ENCODE measurements at regions not wholly inside any gene's neighbourhood (a gene's known extent, or its start where the extent isn't known, plus 50 kb on each side); places are given as distances from the start of the nearest gene placed in this dataset.
A peak's percentile ranks its signal among the peaks of the same experiment; 100 is the strongest.

DNA sequence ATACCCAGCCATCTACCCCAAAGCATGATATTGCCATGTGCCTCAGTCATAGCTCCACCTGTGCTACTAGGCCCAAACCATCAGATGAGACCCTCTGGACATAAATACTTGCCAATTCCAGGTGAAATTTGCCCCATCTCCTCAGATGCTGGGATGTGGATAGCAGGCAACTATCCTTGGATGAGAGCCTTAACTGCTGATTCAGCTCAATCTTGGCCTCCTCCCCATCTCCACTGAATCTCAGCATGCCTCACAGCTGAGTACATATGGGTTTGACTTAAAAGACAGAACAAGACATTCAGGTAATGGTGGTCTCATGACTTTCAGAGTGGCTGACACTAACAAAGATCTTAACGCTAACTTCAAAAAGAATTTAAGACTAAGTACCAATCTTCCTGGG, 50.8 kb upstream of the KLHL13 start:
- DNase-seq (ENCODE audit: low read depth) = no peak

GRCh38 chrX:118171356-118171755, 54.7 kb upstream of the KLHL13 start:
- DNase-seq (ENCODE audit: low read depth) = no peak

DNA sequence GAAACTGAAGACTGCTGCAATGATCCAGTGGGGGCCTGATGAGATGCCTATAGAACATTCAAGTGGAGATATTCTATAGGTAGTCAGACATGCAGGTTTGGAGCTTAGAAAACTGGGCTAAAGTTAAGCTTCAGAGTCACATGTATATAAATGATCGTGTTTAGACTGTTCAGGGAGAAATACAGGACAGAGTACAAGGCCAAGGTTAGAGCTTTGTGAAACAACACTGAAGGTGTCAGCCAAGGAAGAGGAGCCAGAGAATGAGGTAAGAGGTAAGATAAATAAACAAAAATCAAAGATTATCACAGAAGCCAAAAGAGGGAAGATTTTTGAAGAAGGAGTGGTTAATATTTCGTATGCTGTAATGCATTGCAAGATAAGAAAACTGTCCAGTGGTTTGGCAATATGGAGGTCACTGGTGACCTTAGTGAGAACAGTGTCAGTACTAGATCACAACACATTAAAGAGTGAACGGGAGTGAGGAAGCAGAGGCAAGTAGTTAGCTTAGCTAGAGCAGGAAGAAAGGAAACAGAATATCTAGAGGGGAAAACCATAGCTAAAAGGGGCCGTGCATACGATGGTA, 58.0 kb upstream of the KLHL13 start:
- no peak for DNase-seq (ENCODE audit: low read depth)

DNA sequence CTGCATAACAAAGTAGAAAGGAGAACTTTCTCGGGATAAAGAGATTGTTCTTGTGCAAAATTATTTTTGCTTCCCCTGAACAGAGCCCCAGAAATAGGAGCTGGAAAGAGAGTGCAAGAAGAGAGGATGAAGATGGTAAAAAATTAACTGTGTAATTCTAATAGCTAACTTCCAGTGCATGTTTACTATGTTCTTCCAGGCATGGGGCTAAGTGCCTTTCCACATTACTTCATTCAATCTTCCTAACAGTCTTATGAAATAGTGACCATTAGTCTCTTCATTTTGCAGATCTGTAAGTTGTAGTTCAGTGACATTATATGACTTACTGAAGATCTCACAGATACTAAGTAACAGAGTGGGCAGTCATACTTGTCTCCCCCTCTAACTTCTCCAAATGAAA, 61.1 kb upstream of the KLHL13 start:
- DNase-seq (ENCODE audit: low read depth) = no peak

DNA sequence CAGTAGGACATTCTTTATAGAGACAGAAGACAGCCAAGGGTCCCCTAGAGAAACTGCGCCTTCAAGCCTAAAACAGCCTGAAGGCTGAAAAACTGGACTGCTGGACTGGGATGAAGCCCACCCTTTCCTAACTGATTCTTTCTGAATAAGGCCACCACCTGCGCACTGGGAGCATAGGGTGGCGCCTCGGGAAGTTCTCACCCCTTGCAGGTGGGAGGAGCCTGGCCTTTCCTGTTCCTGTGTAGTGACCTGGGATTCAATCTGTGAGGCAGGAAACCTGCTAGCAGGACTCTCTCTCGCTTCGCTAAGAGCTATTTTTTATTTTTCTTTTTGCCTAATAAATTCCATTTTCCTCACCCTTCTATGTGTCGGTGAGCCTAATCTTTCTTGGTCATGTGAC, 61.8 kb upstream of the KLHL13 start:
- DNase-seq (ENCODE audit: low read depth) = no peak

- no peak for DNase-seq (ENCODE audit: low read depth)
Measured at GRCh38 chrX:118179161-118179560, 62.6 kb upstream of the KLHL13 start.

DNA sequence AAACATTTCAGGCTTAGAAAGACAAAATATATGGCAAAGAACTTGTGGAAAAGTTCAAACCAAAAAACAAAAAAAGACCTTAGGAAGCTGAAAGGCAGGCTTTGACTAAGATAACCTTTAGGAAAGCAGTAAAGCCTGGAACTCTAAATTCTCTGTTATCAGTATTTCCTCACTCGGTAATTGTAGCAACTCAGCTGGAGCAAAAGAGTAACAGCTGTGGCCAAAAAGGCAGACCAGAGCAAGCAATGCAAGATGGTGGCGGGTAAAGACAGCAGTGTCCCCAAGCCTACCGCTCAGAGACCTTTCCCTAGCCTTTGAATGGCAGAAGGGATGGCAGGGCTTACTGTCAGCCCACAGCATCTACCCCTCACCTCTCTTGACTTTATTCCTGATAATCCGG, 63.1 kb upstream of the KLHL13 start:
- DNase-seq (ENCODE audit: low read depth) = no peak

DNA sequence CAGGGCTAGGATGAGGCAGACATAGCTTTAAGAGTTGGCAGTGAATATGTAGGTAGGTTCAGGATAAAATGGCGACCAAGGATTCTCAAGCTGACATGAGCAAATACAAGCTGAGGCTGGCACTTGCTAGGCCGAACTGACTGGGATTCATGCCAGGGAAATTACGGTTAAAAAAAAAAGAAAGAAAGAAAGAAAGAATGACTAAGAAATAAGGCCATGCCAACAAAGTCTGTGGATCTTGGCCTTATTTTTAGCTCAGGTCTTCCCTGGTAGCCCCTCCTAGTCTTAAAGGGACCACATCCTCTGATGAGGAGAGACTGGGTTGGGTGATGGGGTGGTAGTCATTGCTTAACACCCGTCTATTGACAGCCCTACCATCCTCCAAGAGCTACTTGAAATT, 64.4 kb upstream of the KLHL13 start:
- DNase-seq (ENCODE audit: low read depth) = peak; percentile 54

- DNase-seq (ENCODE audit: low read depth) = no peak
Measured at GRCh38 chrX:118182025-118182424, 65.4 kb upstream of the KLHL13 start.

DNA sequence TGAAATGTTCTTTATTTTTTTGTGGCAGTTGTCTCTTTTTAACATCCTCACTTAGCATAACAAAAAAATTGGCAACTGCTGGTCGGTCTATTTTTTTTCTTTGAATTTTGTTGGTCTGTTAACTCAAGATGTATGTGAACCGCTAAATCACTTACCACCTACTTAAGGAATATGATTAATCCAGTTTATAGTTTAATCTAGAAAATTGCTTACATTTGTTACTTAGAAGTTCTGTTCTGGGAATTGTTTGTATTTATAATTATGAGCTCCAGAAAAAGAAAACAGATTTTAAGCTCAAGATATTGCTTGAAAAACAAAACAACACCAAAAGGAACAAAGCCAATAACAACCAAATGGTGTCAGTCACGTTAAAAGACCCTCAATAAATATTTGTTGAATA, 66.1 kb upstream of the KLHL13 start:
- no peak for DNase-seq (ENCODE audit: low read depth)

DNA sequence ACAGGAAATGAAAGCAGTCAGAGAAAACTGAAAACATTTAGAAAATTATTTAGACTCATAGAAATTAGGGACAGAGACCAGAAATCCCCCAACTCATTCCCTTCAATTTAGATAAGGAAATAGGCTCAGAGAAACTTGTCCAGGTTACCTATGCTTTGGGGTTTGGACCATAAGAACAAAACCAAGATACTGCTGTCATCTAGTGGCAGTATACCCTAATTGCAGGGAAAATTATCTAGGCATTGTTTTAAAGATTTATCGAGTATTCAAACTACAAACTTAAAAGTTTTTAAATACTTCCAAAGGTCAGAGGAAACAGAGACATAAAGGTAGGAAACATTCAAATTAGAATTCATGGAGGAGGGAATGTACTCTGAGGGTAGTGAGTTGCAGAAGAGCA, 67.0 kb upstream of the KLHL13 start:
- DNase-seq (ENCODE audit: low read depth) = no peak

DNA sequence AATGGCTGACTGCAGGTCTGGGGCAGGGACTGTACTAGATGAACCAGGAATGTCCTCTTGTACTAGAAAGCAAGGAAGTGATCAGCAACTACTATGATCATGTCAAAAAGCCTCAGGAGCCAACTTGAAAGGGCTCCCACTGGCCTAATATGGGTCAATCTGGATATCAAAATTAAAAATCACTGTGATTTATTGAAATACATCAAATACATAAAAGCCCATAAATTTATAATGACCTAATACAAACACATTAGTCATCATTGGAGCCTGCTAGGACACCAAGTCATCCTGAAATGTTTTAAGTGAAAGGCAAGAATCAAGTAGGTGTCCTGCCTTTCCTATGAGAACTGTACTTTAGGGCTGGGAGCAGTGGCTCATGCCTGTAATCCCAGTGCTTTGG, 70.5 kb upstream of the KLHL13 start:
- no peak for DNase-seq (ENCODE audit: low read depth)

DNA sequence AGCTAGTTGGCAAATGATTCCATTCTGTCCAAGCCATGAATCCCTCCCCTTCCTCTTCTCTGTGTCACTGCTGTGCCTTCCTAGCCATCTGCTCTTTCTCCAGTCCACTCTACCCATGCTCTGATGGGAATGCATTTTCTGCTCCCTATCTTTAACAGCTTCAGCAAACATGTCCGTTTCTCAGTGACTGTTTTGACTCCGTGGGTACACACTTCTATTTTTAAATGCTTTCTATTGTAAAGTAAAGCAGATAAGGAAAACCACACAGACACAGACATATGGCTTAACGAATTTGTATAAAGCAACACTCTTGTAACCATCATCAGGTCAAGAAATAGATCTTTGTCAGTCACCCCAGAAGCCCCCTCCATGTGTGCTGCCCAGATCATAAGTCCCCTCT, 72.4 kb upstream of the KLHL13 start:
- DNase-seq (ENCODE audit: low read depth) = no peak

GRCh38 chrX:118189628-118190027, 73.0 kb upstream of the KLHL13 start:
- DNase-seq (ENCODE audit: low read depth) = no peak

DNA sequence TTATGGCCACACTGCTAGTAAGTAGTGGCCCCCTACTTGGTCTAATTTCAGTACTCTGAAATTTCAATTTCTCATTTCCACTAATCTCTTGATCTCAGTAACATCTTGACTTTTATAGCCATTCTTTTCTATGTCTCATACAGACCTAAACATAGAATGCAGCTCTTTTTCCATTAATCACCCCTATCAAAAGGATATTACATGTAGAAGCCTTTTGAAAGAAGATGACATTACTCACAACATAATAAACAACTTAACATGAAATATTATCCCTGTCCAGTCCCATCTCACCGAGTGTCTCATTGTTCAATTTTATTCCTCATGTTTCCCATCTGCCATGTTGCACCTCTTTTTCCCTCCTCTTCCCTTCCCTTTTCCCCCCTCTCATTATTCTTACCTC, 81.1 kb upstream of the KLHL13 start:
- no peak for DNase-seq (ENCODE audit: low read depth)

DNA sequence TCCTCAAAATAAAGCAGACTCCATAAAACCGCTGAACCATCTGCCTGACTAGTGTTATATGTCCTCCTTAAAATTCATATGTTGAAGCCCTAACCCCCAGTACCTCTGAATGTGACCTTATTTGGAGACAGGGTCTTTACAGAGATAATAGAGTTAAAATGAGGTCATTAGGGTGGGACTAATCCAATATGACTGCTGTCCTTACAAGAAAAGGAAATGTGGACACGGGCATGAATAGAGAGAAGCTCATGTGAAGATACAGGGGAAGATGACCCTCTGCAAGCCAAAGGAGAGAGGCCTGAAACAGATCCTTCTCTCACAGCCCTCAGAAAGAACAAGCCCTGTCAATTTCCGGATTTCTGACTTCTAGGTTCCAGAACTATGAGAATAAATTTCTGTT, 82.0 kb upstream of the KLHL13 start:
- no peak for DNase-seq (ENCODE audit: low read depth)

GRCh38 chrX:118199997-118200396, 83.4 kb upstream of the KLHL13 start:
- no peak for DNase-seq (ENCODE audit: low read depth)

DNA sequence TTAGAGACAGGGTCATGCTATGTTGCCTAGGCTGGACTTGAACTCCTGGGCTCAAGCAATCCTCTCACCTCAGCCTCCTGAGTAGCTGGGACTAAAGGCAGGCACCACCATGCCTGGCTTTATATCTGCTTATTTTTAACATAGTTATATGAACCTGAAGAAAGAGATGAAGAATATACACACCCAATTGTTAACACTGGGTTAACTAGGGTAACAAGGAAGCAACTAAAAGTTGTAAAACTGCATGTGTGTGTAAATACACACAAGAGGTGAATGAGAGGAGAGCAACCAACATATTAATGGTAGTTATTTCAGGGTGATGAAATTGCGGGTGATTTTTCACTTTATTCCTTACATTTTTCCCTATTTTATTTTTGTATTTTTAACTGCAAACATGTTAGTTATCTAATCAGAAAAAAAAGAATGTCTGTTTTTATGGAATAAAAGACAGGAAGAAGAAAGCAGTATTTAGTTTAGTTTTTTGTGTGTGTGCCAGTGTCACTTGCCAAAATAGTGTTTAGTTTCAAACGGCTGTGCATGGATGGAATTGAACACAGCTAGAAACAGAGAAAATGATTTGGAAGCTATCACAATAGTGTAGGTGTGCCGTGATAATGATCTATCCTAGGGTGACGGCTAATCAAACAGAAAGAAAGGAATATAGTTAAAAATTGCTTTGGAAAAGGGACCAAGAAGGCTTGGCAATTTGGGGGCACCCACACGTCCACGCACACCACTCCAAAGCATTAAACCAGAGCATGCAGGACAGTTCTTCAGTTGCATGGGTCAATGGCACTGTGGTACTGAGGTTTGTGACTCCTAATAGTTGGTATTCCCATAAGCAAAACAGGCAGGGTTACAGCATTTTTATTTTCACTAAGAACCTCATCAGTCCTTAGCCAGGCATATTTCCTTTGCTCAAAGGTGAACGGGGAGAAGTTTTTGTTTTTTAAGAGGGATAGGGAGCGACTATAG, 89.1 kb upstream of the KLHL13 start:
- DNase-seq (ENCODE audit: low read depth) = no peak

- no peak for DNase-seq (ENCODE audit: low read depth)
Measured at GRCh38 chrX:118207831-118208453, 91.3 kb upstream of the KLHL13 start.

DNA sequence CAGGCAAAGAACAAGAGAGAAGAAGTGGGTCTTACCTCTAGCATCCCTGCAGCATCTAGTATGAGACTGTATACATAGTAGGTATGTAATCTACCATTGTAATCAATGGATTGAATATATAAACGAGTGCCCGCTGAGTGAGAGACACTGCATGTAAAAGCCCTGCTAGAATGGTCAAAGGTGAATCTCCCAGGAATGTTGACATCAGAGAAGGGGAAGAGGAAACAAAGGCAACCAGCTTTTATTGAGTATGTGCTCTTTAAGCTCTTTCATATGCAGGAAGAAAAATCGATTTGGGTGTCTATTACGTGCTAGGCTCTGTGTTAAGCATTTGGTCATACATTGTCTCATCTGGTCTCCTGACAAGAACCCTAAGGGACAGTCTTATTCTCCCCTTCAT, 91.9 kb upstream of the KLHL13 start:
- DNase-seq (ENCODE audit: low read depth) = no peak

DNA sequence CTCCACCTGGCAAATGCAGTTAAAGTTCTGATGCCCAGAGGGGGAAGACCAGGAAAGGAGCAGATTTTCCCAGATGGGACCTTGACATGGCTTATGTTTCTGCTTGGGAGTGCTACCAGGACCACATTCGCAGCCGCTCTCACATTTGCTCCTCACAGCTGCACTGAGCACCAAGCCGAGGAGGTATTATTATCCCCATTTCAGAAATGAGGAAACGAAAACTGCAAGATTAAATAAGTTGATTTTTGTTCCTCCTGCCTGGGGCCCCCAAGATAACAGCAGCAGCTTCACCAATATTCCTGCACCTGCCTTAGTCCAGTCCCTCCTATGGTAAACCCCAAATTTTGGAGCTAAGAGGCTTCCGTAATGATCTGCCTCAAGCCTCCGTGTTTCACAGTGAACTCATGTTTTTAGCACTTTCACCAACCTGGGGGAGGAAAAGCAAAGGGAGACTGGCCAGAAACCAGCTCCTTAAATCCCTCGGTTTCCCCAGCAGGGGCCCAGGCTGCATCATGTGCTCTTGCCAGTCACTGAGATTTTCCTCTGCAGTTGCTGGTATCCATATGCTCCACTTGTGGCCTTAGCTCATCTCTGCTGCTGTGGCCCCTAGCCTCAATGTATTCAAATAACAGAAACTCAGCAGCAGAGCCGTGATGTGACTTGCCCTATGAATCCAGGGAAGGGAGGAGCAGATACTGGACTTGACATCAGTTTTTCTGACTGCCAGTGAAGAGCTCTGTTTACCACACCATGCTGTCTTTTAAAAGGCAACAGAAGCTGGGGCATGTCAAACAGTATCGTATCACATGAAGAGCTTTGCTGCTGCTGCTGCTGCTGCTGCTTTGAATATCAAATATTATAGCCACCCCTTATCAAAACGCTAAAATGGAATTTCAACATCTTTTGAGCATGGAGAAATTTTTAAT, 95.5 kb upstream of the KLHL13 start:
- no peak for DNase-seq (ENCODE audit: low read depth)

- no peak for DNase-seq (ENCODE audit: low read depth)
Measured at GRCh38 chrX:118212817-118213183, 96.2 kb upstream of the KLHL13 start.

Measured in fibroblast of gingiva (primary cell).